ENCODE measurements at regions not wholly inside any gene's neighbourhood (a gene's known extent, or its start where the extent isn't known, plus 50 kb on each side); places are given as distances from the start of the nearest gene placed in this dataset.

- TF ChIP-seq CTCF (conservative IDR thresholded peaks at IDR 0.05; ENCODE audit: low read length) (no peak), EZH2phosphoT487 (IDR thresholded peaks at IDR 0.05; ENCODE audit: borderline replicate concordance, low read depth, low read length) (no peak)
These were observed 751.5 kb upstream of the FAM241A start for GRCh38 chr4:111393781-111394180.

Measured in OCI-LY7 (cell line).